IMR-90 (cell line): ENCODE measurements at regions not wholly inside any gene's neighbourhood (a gene's known extent, or its start where the extent isn't known, plus 50 kb on each side); places are given as distances from the start of the nearest gene placed in this dataset.

Experiments
- ATAC-seq: fragments of 200-7000 bp; cut with Tn5 transposase; 2 replicates; pipeline ENCODE4 v1.9.1; 2020; ENCODE audit warnings: low read depth, mild to moderate bottlenecking, moderate library complexity
- BruUV-seq: library from RNA; stranded (reverse); fragments of 400-500 nt; replicated peaks from 2 replicates; lab custom pipeline; 2021; lab: Mats Ljungman, UMichigan
- CTCF ChIA-PET: fragments of 300-600 bp; formaldehyde crosslinking; extraction: SDS; loops from one replicate; lab custom pipeline; 2021; ENCODE audit warnings: antibody characterized with exemption; lab: Yijun Ruan, JAX
- POLR2A ChIA-PET: fragments of 300-600 bp; sonication (Branson Sonifier 250); formaldehyde crosslinking; loops from one replicate; lab custom pipeline; 2022; ENCODE audit warnings: antibody characterized with exemption; ENCODE audit not compliant: unreplicated experiment; lab: Charles Lee
- DNase-seq: peaks from one replicate; pipeline ENCODE4 v3.0.0; 2013
- H2AFZ ChIP-seq: replicated peaks from 2 replicates; pipeline ENCODE3; 2013; ENCODE audit warnings: low read length, mild to moderate bottlenecking; ENCODE audit not compliant: poor library complexity
- H2AK5ac ChIP-seq: 2 replicates; pipeline ENCODE4 v1.6.1; 2013; ENCODE audit warnings: low read depth, low read length, inconsistent platforms
- H2AK9ac ChIP-seq: replicated peaks from 2 replicates; pipeline ENCODE3; 2013; ENCODE audit warnings: mild to moderate bottlenecking, low read depth, low read length, moderate library complexity; ENCODE audit not compliant: poor library complexity
- H2BK120ac ChIP-seq: 2 replicates; pipeline ENCODE4 v1.6.1; 2013; ENCODE audit warnings: low read depth, low read length, inconsistent platforms
- H2BK15ac ChIP-seq: 3 replicates; pipeline ENCODE4 v1.6.1; 2013; ENCODE audit warnings: low read depth, low read length, inconsistent platforms
- H2BK20ac ChIP-seq: 2 replicates; pipeline ENCODE4 v1.6.1; 2013; ENCODE audit warnings: low read depth, mild to moderate bottlenecking, inconsistent platforms, low read length, moderate library complexity
- H2BK5ac ChIP-seq: 2 replicates; pipeline ENCODE4 v1.6.1; 2013; ENCODE audit warnings: mild to moderate bottlenecking, low read depth, low read length, inconsistent platforms; ENCODE audit not compliant: poor library complexity, severe bottlenecking
- H3K14ac ChIP-seq: replicated peaks from 2 replicates; pipeline ENCODE4 v1.6.1; 2013; ENCODE audit warnings: low read depth, low read length, inconsistent platforms
- H3K18ac ChIP-seq: 2 replicates; pipeline ENCODE4 v1.6.1; 2013; ENCODE audit warnings: low read depth, low read length, control low read depth
- H3K23ac ChIP-seq: 2 replicates; pipeline ENCODE4 v1.6.1; 2013; ENCODE audit warnings: low read depth, low read length, inconsistent platforms
- H3K27ac ChIP-seq: 2 replicates; pipeline ENCODE4 v1.5.1; 2013; ENCODE audit warnings: mild to moderate bottlenecking, control low read depth, low read length; ENCODE audit not compliant: insufficient read depth
- H3K27me3 ChIP-seq: 2 replicates; pipeline ENCODE4 v1.6.1; 2013; ENCODE audit warnings: low read length; ENCODE audit not compliant: control insufficient read depth, insufficient read depth
- H3K36me3 ChIP-seq: 2 replicates; pipeline ENCODE4 v1.6.1; 2013; ENCODE audit warnings: low read length, mixed read lengths; ENCODE audit not compliant: control insufficient read depth, insufficient read depth
- H3K4ac ChIP-seq: 2 replicates; pipeline ENCODE4 v1.6.1; 2013; ENCODE audit warnings: low read depth, low read length, inconsistent platforms
- H3K4me1 ChIP-seq: 2 replicates; pipeline ENCODE4 v1.6.1; 2013; ENCODE audit warnings: low read length, mixed read lengths; ENCODE audit not compliant: control insufficient read depth, insufficient read depth
- H3K4me2 ChIP-seq: 2 replicates; pipeline ENCODE4 v1.6.1; 2013; ENCODE audit warnings: low read depth, mild to moderate bottlenecking, control low read depth, low read length, moderate library complexity
- H3K4me3 ChIP-seq: 2 replicates; pipeline ENCODE4 v1.5.1; 2013; ENCODE audit warnings: low read depth, mild to moderate bottlenecking, control low read depth, low read length, moderate library complexity; ENCODE audit not compliant: insufficient read depth
- H3K56ac ChIP-seq: 2 replicates; pipeline ENCODE4 v1.6.1; 2013; ENCODE audit warnings: low read length, inconsistent platforms; ENCODE audit not compliant: insufficient read depth; ENCODE audit errors: extremely low read depth
- H3K79me1 ChIP-seq, 2 experiments: 2 replicates each; pipeline ENCODE4 v1.6.1; 2013; ENCODE audit warnings: low read length in 2 of 2, inconsistent platforms in 1 of 2, low read depth in 1 of 2
- H3K9ac ChIP-seq: 2 replicates; pipeline ENCODE4 v1.6.1; 2013; ENCODE audit warnings: low read depth, low read length, control low read depth
- H3K9me1 ChIP-seq: 2 replicates; pipeline ENCODE4 v1.6.1; 2013; ENCODE audit warnings: low read length, inconsistent platforms; ENCODE audit not compliant: insufficient read depth
- H3K9me3 ChIP-seq: 2 replicates; pipeline ENCODE4 v1.6.1; 2013; ENCODE audit warnings: low read length; ENCODE audit not compliant: control insufficient read depth, insufficient read depth
- H4K20me1 ChIP-seq: 2 replicates; pipeline ENCODE4 v1.6.1; 2013; ENCODE audit warnings: low read length, inconsistent platforms; ENCODE audit not compliant: insufficient read depth
- H4K5ac ChIP-seq: 2 replicates; pipeline ENCODE4 v1.6.1; 2013; ENCODE audit warnings: mild to moderate bottlenecking, low read depth, low read length, control low read depth
- H4K8ac ChIP-seq, 2 experiments: 2 replicates each; pipeline ENCODE4 v1.6.1; 2013; ENCODE audit warnings: low read depth in 2 of 2, low read length in 2 of 2, control low read depth in 1 of 2, inconsistent platforms in 1 of 2
- H4K91ac ChIP-seq: 2 replicates; pipeline ENCODE4 v1.6.1; 2013; ENCODE audit warnings: low read depth, low read length, inconsistent platforms; ENCODE audit not compliant: insufficient read depth
- RCOR1 ChIP-seq: IDR thresholded peaks from 2 replicates; pipeline ENCODE4 v1.6.1; 2012; ENCODE audit warnings: mild to moderate bottlenecking, low read length, improper control_type of control experiment; ENCODE audit not compliant: insufficient replicate concordance
- WGBS, 2 experiments: methylation state at CpG; one replicate each; pipeline versions ENCODE4 v1.1.5 to v1.1.7; 2013; ENCODE audit warnings: missing lambda C conversion rate in 2 of 2; ENCODE audit not compliant: insufficient read length in 1 of 2; ENCODE audit errors: extremely low coverage in 2 of 2; 5-methylcytosine and 5-hydroxymethylcytosine counted together
- dilution Hi-C: fragments of 300-500 bp; cut with HindIII; formaldehyde crosslinking; loops from one replicate; pipeline ENCODE4 v1.14.3; 2018; ENCODE audit warnings: low sequenced_read_pairs; ENCODE audit not compliant: unreplicated experiment
- in situ Hi-C: fragments of 300-500 bp; cut with MboI; formaldehyde crosslinking; loops from 3 replicates; pipeline ENCODE4 v1.14.3; 2019; ENCODE audit warnings: low sequenced_read_pairs, inconsistent platforms, mixed read lengths
- intact Hi-C: fragments of 100-400 bp; cut with micrococcal nuclease; formaldehyde crosslinking; loops from 2 replicates; pipeline ENCODE4 v1.10.0; 2022
- TF ChIP-seq, protein P1 (sequence below): conservative IDR thresholded peaks from 2 replicates; pipeline ENCODE4 v1.5.1; 2012; ENCODE audit warnings: mild to moderate bottlenecking, low read depth, low read length, improper control_type of control experiment

DNA sequence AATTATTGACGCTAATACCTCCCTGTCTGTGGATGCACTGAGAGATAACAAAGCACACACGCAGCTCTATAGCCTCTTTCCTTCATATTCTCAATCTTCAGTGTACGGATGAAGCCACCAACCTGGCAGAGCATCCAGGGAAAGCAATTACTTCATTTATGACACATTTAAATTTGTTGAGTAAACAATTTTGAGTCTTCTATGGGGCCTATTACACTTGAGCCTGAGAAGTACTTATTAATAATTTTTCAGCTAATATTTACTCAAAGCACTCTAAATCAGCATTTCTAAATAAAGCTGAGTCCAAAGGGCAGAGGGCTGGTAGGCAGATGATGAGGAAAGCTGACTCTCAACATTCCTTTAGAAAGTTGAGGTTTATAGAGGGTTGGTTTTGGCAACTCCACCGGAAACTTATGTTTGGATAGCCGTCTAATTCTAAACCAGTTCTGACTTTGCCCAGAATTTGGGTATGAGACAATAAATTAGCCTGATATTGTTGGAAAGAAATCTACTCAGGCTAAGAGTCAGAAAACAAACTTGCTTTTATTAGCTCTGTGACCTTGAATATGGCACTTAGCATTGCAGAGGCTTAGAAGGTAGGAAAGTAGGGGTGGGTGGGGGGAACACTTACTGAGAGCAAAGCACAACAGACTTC is 643.5 kb downstream of the CDH11 start:
- ATAC-seq (peak; percentile 90), DNase-seq (peak; percentile 54)
- no peaks in the 10 kb centered on the region for H4K20me1 ChIP-seq
- H3K9me3 ChIP-seq = no peaks in the 10 kb centered on the region
- POLR2A ChIA-PET = no interaction called here
- H3K36me3 ChIP-seq = no peaks in the 10 kb centered on the region
- H3K14ac ChIP-seq = peak overlapping the region; percentile 46; the same call in 1 of the 2 replicates
- no peaks in the 10 kb centered on the region for H3K9me1 ChIP-seq
- H2BK20ac ChIP-seq = no peak overlapping the region
- no peak overlapping the region for H2AK9ac ChIP-seq
- no peak overlapping the region for H3K18ac ChIP-seq
- BruUV-seq = no TSS peak
- TF ChIP-seq, protein P1, sequence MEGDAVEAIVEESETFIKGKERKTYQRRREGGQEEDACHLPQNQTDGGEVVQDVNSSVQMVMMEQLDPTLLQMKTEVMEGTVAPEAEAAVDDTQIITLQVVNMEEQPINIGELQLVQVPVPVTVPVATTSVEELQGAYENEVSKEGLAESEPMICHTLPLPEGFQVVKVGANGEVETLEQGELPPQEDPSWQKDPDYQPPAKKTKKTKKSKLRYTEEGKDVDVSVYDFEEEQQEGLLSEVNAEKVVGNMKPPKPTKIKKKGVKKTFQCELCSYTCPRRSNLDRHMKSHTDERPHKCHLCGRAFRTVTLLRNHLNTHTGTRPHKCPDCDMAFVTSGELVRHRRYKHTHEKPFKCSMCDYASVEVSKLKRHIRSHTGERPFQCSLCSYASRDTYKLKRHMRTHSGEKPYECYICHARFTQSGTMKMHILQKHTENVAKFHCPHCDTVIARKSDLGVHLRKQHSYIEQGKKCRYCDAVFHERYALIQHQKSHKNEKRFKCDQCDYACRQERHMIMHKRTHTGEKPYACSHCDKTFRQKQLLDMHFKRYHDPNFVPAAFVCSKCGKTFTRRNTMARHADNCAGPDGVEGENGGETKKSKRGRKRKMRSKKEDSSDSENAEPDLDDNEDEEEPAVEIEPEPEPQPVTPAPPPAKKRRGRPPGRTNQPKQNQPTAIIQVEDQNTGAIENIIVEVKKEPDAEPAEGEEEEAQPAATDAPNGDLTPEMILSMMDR = no peak
- TF ChIP-seq RCOR1 = no peak
- no peaks in the 10 kb centered on the region for H3K79me1 ChIP-seq
- in situ Hi-C loops = no loop called here
- CTCF ChIA-PET = interaction anchor here (1.3 kb wide), 1 partner anchor 8 kb away, joined by 5 read pairs; no protein-coding TSS in a partner anchor
- H3K27ac ChIP-seq = no peak overlapping the region
- WGBS, 2 experiments = no CpG with 5 or more reads among the region's 5 CpGs
- intact Hi-C loops = no loop called here
- no peak overlapping the region for H3K4me3 ChIP-seq
- H2BK15ac ChIP-seq = no peak overlapping the region
- H3K9ac ChIP-seq = no peak overlapping the region
- no peak overlapping the region for H4K5ac ChIP-seq
- H3K4me1 ChIP-seq = peaks cover 2% of the 10 kb centered on the region; the same call in 1 of the 2 replicates
- no peak overlapping the region for H2BK5ac ChIP-seq
- H3K23ac ChIP-seq = no peak overlapping the region
- H3K27me3 ChIP-seq = no peaks in the 10 kb centered on the region
- no peak overlapping the region for H4K91ac ChIP-seq
- no peak overlapping the region for H3K4ac ChIP-seq
- no peak overlapping the region for H3K56ac ChIP-seq
- no peak overlapping the region for H2BK120ac ChIP-seq
- peak overlapping the region; percentile 31; the same call in 1 of the 2 replicates for H3K4me2 ChIP-seq
- no peak overlapping the region for H4K8ac ChIP-seq
- dilution Hi-C loops = no loop called here
- no peak overlapping the region for H2AFZ ChIP-seq
- no peak overlapping the region for H2AK5ac ChIP-seq
